DND-41 (cell line): ENCODE measurements at regions not wholly inside any gene's neighbourhood (a gene's known extent, or its start where the extent isn't known, plus 50 kb on each side); places are given as distances from the start of the nearest gene placed in this dataset.

Source experiments
- EZH2 ChIP-seq: IDR thresholded peaks from 3 replicates; pipeline ENCODE4 v1.6.1; 2012; ENCODE audit warnings: borderline replicate concordance, low read depth, mild to moderate bottlenecking, moderate library complexity, low read length, inconsistent platforms; ENCODE audit not compliant: severe bottlenecking
- TF ChIP-seq, protein P1 (sequence below): IDR thresholded peaks from 2 replicates; pipeline ENCODE4 v1.5.1; 2012; ENCODE audit warnings: borderline replicate concordance, low read length, moderate library complexity, mild to moderate bottlenecking; ENCODE audit not compliant: poor library complexity, severe bottlenecking; ENCODE audit errors: extremely low read depth

DNA sequence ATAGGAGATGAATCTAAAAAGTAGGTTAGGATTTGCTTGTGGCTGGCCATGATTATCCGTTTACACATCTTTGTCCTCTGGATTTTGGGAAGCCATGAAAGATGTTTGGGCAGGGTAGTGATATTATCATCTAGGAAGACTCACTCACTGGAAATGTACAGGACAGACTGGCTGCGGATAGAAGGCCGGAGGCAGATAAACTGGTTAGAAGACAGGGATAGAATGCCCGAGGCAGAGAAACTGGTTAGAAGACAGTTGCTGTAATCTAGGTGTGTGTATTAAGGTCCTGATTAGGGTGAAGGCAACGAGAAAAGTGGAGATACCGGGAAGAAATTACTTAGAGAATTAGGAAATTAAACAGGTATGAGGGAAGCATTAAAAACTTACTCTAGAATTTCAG is 68.8 kb downstream of the SPRY1 start:
- no peak for TF ChIP-seq EZH2
- TF ChIP-seq, protein P1, sequence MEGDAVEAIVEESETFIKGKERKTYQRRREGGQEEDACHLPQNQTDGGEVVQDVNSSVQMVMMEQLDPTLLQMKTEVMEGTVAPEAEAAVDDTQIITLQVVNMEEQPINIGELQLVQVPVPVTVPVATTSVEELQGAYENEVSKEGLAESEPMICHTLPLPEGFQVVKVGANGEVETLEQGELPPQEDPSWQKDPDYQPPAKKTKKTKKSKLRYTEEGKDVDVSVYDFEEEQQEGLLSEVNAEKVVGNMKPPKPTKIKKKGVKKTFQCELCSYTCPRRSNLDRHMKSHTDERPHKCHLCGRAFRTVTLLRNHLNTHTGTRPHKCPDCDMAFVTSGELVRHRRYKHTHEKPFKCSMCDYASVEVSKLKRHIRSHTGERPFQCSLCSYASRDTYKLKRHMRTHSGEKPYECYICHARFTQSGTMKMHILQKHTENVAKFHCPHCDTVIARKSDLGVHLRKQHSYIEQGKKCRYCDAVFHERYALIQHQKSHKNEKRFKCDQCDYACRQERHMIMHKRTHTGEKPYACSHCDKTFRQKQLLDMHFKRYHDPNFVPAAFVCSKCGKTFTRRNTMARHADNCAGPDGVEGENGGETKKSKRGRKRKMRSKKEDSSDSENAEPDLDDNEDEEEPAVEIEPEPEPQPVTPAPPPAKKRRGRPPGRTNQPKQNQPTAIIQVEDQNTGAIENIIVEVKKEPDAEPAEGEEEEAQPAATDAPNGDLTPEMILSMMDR, result no peak
